Ovary (tissue), 3 donors: ENCODE measurements at regions not wholly inside any gene's neighbourhood (a gene's known extent, or its start where the extent isn't known, plus 50 kb on each side); places are given as distances from the start of the nearest gene placed in this dataset.

Source experiments
- POLR2A ChIP-seq: fragments of 450-650 bp; IDR thresholded peaks from one replicate; pipeline ENCODE4 v1.6.1; 2017; ENCODE audit warnings: antibody characterized with exemption, mild to moderate bottlenecking, moderate library complexity
- TF ChIP-seq, protein P1 (sequence below), 3 donors: fragments of 450-650 bp in 2 of 3; fragments of 200-600 bp in 1 of 3; IDR thresholded peaks; one replicate each; pipeline versions ENCODE4 v1.5.1 to v1.8.0; 2016 to 2022; ENCODE audit warnings: antibody characterized with exemption in 3 of 3, mild to moderate bottlenecking in 1 of 3
- donor health status: DM: no; HTN: no; CAD: no.

GRCh38 chr10:3654980-3655379 is 130.0 kb downstream of the KLF6 start:
- no peak for TF ChIP-seq POLR2A
- TF ChIP-seq, protein P1, sequence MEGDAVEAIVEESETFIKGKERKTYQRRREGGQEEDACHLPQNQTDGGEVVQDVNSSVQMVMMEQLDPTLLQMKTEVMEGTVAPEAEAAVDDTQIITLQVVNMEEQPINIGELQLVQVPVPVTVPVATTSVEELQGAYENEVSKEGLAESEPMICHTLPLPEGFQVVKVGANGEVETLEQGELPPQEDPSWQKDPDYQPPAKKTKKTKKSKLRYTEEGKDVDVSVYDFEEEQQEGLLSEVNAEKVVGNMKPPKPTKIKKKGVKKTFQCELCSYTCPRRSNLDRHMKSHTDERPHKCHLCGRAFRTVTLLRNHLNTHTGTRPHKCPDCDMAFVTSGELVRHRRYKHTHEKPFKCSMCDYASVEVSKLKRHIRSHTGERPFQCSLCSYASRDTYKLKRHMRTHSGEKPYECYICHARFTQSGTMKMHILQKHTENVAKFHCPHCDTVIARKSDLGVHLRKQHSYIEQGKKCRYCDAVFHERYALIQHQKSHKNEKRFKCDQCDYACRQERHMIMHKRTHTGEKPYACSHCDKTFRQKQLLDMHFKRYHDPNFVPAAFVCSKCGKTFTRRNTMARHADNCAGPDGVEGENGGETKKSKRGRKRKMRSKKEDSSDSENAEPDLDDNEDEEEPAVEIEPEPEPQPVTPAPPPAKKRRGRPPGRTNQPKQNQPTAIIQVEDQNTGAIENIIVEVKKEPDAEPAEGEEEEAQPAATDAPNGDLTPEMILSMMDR (IDR thresholded peaks at IDR 0.05) = no peak
